ENCODE measurements at regions not wholly inside any gene's neighbourhood (a gene's known extent, or its start where the extent isn't known, plus 50 kb on each side); places are given as distances from the start of the nearest gene placed in this dataset.

- DNase-seq: no peak
Observed at GRCh38 chr1:82220754-82221153, 420.0 kb downstream of the ADGRL2 start.

- no peak for DNase-seq
Observed at GRCh38 chr1:82219841-82220240, 419.1 kb downstream of the ADGRL2 start.

GRCh38 chr1:82218846-82219245 is 418.1 kb downstream of the ADGRL2 start:
- DNase-seq: no peak

DNA sequence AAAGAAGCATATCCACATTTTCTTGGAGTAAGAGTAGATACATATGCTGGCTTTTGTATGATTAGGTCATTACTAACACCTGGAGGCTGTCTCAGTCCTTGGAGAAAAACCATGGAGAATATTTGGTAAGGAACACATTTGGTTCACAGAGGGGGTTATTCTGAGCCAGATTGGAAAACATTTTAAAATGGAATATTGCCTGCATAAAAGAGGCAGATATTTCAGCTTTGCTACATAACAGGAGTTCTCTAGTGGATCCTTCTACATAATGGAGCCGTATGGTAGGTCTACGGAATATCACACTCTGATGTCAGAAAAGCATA is 415.1 kb downstream of the ADGRL2 start:
- DNase-seq: no peak

- no peak for DNase-seq
Observed at GRCh38 chr1:82215056-82215852, 414.5 kb downstream of the ADGRL2 start.

GRCh38 chr1:82214606-82215005 is 413.9 kb downstream of the ADGRL2 start:
- DNase-seq: no peak

GRCh38 chr1:82197606-82198005 is 396.9 kb downstream of the ADGRL2 start:
- DNase-seq: no peak

- no peak for DNase-seq
Observed at GRCh38 chr1:82195245-82195644, 394.5 kb downstream of the ADGRL2 start.

GRCh38 chr1:82185084-82185483 is 384.4 kb downstream of the ADGRL2 start:
- DNase-seq: no peak

DNA sequence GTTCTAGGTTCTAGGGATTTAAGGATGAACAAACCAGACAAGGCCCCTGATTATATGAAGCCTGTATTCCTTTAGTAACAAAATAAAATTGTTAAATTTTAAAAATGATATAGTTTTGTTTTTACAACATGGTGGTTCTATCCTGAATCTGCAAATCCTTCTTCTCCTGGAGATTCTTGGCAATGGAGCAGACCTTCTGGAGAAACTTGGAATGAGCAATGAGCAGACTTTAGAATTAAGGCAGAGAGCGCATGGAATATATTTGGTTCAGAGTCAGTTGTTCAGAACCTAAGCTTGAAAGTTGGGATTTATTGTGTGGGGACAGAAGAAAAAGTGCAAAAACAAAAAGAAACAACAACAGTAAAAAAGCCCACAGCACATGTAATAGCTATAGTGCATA is 381.1 kb downstream of the ADGRL2 start:
- DNase-seq: no peak

- DNase-seq: no peak
Observed at GRCh38 chr1:82179131-82179530, 378.4 kb downstream of the ADGRL2 start.

DNA sequence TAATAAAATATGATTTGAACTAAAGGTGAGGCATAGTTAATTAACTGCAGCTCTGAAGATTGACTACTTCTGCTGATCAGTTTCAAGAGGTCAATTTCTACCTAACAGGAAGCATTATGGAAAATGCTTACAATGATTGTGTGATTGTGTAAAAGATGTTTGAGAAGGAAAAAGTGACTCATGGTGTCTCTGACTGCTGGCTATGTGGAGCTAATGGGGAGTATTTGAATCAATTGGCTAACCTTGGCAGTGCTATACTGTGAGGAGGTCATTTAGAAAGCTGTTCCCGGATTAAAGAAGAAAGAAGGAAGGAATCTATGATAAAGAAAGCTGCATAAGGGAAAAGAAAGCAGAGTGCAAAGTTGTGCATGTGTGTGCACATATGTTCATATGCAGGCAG is 376.5 kb downstream of the ADGRL2 start:
- DNase-seq: no peak

GRCh38 chr1:82171955-82172354 is 371.2 kb downstream of the ADGRL2 start:
- DNase-seq: no peak

- no peak for DNase-seq
Observed at GRCh38 chr1:82168482-82168881, 367.7 kb downstream of the ADGRL2 start.

- DNase-seq: no peak
Observed at GRCh38 chr1:82165304-82165703, 364.6 kb downstream of the ADGRL2 start.

- no peak for DNase-seq
Observed at GRCh38 chr1:82162486-82163420, 362.0 kb downstream of the ADGRL2 start.

DNA sequence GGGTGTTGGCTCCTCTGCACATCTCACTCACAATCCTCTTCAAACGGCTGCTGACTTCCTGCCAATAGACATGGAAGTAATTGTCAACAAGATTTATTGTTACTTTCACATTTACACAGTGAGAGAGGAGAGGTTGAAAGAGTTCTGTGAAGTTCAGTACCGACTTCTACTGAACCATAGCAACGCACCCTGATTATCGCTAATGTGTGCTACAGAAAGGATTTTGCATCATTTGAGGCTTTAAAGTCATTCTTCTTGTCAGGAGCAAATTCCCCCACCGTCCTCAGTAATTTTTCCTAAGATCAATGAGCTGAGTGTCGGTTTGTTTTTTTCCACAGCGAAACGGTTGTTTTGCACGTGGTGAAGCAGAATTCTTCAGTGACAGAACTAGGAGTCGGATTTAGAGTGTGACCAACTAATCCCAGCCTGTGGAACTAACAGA is 361.0 kb downstream of the ADGRL2 start:
- DNase-seq: peak; percentile 37

DNA sequence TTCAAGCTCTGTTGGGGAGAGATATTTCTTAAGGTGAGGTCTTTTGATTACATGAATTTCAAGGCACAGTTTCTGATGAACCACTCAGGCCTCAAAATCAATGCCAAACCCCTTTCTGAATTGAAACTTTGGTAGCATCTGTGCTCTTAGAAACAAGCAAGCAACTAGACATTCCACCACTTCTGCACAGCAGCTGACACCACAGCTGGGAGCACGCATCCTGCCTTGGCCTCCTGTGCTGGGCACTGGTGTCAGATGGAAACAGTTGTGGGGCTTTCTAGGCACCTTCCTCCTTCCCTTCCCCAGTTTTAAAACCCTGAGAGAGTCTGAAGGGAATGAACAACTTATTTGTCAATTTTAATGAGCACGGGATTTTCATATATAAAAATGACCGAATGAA is 360.2 kb downstream of the ADGRL2 start:
- peak; percentile 23 for DNase-seq

GRCh38 chr1:82160036-82160435 is 359.3 kb downstream of the ADGRL2 start:
- DNase-seq: no peak

DNA sequence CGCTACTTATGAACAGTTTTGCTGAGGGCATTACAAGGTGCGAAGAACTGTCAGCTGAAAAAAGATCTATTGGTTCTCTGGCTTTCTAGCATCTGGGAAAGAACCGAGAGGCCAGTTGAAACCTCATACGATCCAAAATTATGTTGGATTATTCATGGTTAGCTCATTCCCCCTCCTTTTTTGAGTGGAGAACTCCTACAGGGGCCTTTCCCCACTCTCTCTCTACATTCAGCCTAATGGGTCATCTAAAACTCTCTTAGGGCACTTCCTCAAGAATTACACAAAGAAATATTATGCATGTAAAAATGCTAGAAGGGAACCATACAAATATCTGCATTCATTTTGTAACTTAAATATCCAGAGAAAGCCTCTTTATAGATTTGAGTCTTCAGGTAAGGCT is 358.2 kb downstream of the ADGRL2 start:
- no peak for DNase-seq

- no peak for DNase-seq
Observed at GRCh38 chr1:82154219-82154970, 353.7 kb downstream of the ADGRL2 start.

GRCh38 chr1:82153752-82154151 is 353.0 kb downstream of the ADGRL2 start:
- no peak for DNase-seq

- no peak for DNase-seq
Observed at GRCh38 chr1:82153272-82153629, 352.5 kb downstream of the ADGRL2 start.
